Peyer's patch (tissue), 4 donors: ENCODE measurements at regions not wholly inside any gene's neighbourhood (a gene's known extent, or its start where the extent isn't known, plus 50 kb on each side); places are given as distances from the start of the nearest gene placed in this dataset.

Source experiments
- CTCF ChIP-seq, 6 experiments: fragments of 450-650 bp in 4 of 6; fragments of 200-600 bp in 2 of 6; sonication (generic) in 1 of 6; IDR thresholded peaks; one replicate each; pipeline ENCODE4 v1.5.1; 2017 to 2019; ENCODE audit warnings: antibody characterized with exemption in 6 of 6, mild to moderate bottlenecking in 3 of 6, moderate library complexity in 1 of 6
- POLR2A ChIP-seq, 2 donors: fragments of 450-650 bp; IDR thresholded peaks; one replicate each; pipeline ENCODE4 v1.5.1; 2017; ENCODE audit warnings: antibody characterized with exemption in 2 of 2, mild to moderate bottlenecking in 2 of 2, moderate library complexity in 2 of 2

GRCh38 chrX:143336261-143336660, 181.0 kb downstream of the SPANXN3 start:
- TF ChIP-seq CTCF (IDR thresholded peaks at IDR 0.05), result no peak
- TF ChIP-seq POLR2A (IDR thresholded peaks at IDR 0.05), result no peak
